Cardiac muscle cell (in vitro differentiated cells and primary cell): ENCODE measurements at regions not wholly inside any gene's neighbourhood (a gene's known extent, or its start where the extent isn't known, plus 50 kb on each side); places are given as distances from the start of the nearest gene placed in this dataset.

Experiments
- DNase-seq, 2 donors: peaks; one replicate each; pipeline versions ENCODE4 v3.0.0 to v3.0.0-alpha.2; 2010 to 2017; ENCODE audit warnings: low read depth in 1 of 2, low spot score in 1 of 2
- H3K27ac ChIP-seq: fragments of 200-600 bp; sonication (generic); 2 replicates; pipeline ENCODE4 v1.5.1; 2016
- H3K27me3 ChIP-seq: fragments of 200-600 bp; sonication (generic); 2 replicates; pipeline ENCODE4 v1.6.0; 2016; ENCODE audit warnings: control low read depth
- H3K36me3 ChIP-seq: fragments of 200-600 bp; sonication (generic); 2 replicates; pipeline ENCODE4 v1.5.1; 2016; ENCODE audit warnings: control low read depth
- H3K4me1 ChIP-seq: fragments of 200-600 bp; sonication (generic); 2 replicates; pipeline ENCODE4 v1.8.1; 2017; ENCODE audit warnings: low read depth, mild to moderate bottlenecking, mixed run types
- H3K4me3 ChIP-seq: fragments of 200-600 bp; sonication (generic); 2 replicates; pipeline ENCODE4 v1.5.1; 2016; ENCODE audit warnings: mild to moderate bottlenecking
- H3K9me3 ChIP-seq: fragments of 200-600 bp; sonication (generic); 2 replicates; pipeline ENCODE4 v1.5.1; 2017; ENCODE audit warnings: low read depth, mild to moderate bottlenecking, control low read depth
- TF ChIP-seq, protein P1 (sequence below): IDR thresholded peaks from 2 replicates; pipeline ENCODE4 v1.5.1; 2012; ENCODE audit warnings: low read depth, mild to moderate bottlenecking, low read length

DNA sequence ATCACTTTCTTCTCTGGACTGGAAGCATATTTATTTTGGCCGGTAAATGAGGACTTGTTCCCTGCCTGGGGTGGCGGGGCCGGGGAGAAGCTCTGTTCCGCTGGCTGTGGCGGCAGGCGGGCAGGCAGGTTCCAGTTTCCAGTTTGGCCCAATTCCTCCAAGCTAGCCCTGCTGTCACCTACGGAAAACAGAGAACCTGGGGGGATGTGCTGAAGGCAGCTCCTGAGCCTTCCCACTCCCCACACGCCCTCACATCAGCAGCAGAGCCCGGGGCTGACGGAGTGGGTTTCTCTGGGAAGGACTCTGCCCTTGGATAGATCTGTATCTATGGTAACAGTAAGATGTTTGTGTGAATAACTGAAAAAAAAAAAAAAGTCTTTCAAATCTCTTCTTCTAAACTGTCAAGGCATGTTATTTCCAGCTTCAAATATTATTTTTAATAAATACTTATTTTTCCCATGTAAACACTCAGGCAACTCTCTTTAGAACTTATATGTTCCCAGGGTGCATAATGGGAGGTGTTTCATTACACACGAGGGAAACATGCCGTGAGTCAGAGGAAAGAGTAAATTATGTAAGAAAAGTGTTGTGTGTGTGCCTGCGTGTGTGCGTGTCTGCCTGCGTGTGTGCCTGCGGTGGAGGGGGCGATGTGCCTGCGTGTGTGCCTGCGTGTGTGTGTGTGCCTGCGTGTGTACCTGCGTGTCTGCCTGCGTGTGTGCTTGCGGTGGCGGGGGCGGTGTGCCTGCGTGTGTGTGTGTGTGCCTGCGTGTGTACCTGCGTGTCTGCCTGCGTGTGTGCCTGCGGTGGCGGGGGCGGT, 116.1 kb upstream of the ZNF516 start:
- no peaks in the 10 kb centered on the region for H3K36me3 ChIP-seq
- no peak overlapping the region for H3K4me3 ChIP-seq
- no peaks in the 10 kb centered on the region for H3K27me3 ChIP-seq
- no peak overlapping the region for H3K27ac ChIP-seq
- no peaks in the 10 kb centered on the region for H3K9me3 ChIP-seq
- DNase-seq = peak in 1 of 2 donors; percentile 48
- no peaks in the 10 kb centered on the region for H3K4me1 ChIP-seq
- TF ChIP-seq, protein P1, sequence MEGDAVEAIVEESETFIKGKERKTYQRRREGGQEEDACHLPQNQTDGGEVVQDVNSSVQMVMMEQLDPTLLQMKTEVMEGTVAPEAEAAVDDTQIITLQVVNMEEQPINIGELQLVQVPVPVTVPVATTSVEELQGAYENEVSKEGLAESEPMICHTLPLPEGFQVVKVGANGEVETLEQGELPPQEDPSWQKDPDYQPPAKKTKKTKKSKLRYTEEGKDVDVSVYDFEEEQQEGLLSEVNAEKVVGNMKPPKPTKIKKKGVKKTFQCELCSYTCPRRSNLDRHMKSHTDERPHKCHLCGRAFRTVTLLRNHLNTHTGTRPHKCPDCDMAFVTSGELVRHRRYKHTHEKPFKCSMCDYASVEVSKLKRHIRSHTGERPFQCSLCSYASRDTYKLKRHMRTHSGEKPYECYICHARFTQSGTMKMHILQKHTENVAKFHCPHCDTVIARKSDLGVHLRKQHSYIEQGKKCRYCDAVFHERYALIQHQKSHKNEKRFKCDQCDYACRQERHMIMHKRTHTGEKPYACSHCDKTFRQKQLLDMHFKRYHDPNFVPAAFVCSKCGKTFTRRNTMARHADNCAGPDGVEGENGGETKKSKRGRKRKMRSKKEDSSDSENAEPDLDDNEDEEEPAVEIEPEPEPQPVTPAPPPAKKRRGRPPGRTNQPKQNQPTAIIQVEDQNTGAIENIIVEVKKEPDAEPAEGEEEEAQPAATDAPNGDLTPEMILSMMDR = no peak

GRCh38 chr18:76610012-76610411, 115.0 kb upstream of the ZNF516 start:
- H3K27me3 ChIP-seq = no peaks in the 10 kb centered on the region
- H3K27ac ChIP-seq = no peak overlapping the region
- DNase-seq = no peak
- H3K4me1 ChIP-seq = no peaks in the 10 kb centered on the region
- TF ChIP-seq, protein P1 = no peak
- no peaks in the 10 kb centered on the region for H3K9me3 ChIP-seq
- H3K4me3 ChIP-seq = no peak overlapping the region
- H3K36me3 ChIP-seq = no peaks in the 10 kb centered on the region

- TF ChIP-seq, protein P1 = no peak
- H3K27ac ChIP-seq = no peak overlapping the region
- no peaks in the 10 kb centered on the region for H3K36me3 ChIP-seq
- H3K4me3 ChIP-seq = no peak overlapping the region
- no peaks in the 10 kb centered on the region for H3K27me3 ChIP-seq
- no peaks in the 10 kb centered on the region for H3K9me3 ChIP-seq
- H3K4me1 ChIP-seq = no peaks in the 10 kb centered on the region
- no peak for DNase-seq
Measured at GRCh38 chr18:76605341-76605929, 110.4 kb upstream of the ZNF516 start.

- H3K4me1 ChIP-seq = no peaks in the 10 kb centered on the region
- no peaks in the 10 kb centered on the region for H3K9me3 ChIP-seq
- no peak overlapping the region for H3K4me3 ChIP-seq
- no peak for DNase-seq
- no peak overlapping the region for H3K27ac ChIP-seq
- H3K27me3 ChIP-seq = no peaks in the 10 kb centered on the region
- TF ChIP-seq, protein P1 = no peak
- no peaks in the 10 kb centered on the region for H3K36me3 ChIP-seq
Measured at GRCh38 chr18:76604935-76605240, 109.8 kb upstream of the ZNF516 start.

DNA sequence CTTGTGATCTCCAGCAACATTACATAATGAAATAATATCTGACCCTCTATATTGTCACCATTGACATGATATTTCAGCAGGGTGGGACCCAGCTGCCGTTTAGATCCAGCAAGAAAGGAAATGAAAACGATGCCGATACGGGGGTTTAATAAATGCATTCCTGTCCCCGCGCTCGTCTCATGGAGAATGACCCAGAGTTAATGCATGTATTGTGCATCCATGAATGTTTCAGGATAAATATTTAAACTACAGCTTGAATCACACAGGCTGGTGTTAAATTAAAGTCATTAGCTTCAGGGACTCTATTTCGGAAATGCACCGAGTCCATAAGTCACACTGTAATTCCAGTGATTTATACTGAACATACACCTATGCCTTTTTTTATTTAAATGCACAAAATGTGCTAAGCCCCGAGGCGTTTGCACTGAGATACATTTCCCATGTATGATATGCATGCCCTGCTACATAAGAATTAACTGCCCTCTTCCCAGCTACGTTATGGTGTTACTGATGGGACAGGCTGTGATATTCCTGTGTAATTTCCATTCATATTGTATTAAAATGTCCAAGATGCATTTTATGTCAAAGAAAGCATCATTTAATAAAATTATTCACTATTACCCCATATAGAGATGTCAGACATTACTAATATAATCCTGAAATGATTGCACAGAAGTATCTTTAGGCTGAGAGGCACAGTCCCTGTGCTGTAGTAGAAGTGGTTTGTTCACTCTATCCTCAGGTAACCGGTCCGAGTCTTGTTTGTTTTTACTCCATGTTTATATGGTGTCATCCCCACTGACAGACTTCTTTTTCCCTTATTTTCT, 109.3 kb upstream of the ZNF516 start:
- DNase-seq = no peak
- Histone ChIP-seq H3K4me1 (no peaks in the 10 kb centered on the region), H3K36me3 (no peaks in the 10 kb centered on the region), H3K27me3 (no peaks in the 10 kb centered on the region), H3K9me3 (no peaks in the 10 kb centered on the region), H3K4me3 (no peak overlapping the region), H3K27ac (no peak overlapping the region)
- TF ChIP-seq, protein P1 = no peak
